Stomach (tissue), 4 donors: ENCODE measurements at regions not wholly inside any gene's neighbourhood (a gene's known extent, or its start where the extent isn't known, plus 50 kb on each side); places are given as distances from the start of the nearest gene placed in this dataset.

Experiments
- CTCF ChIP-seq, 7 experiments: fragments of 450-650 bp in 4 of 7; fragments of 200-600 bp in 3 of 7; sonication (generic) in 3 of 7; IDR thresholded peaks; one replicate each; pipeline ENCODE4 v1.5.1; 2016 to 2019; ENCODE audit warnings: antibody characterized with exemption in 7 of 7, control low read depth in 2 of 7, mild to moderate bottlenecking in 1 of 7
- POLR2A ChIP-seq, 4 donors: fragments of 450-650 bp; IDR thresholded peaks; one replicate each; pipeline ENCODE4 v1.6.1; 2016; ENCODE audit warnings: antibody characterized with exemption in 4 of 4, control low read depth in 2 of 4, mild to moderate bottlenecking in 1 of 4, moderate library complexity in 1 of 4

GRCh38 chr9:118109542-118109941 lies 405.3 kb downstream of the TLR4 start:
- TF ChIP-seq CTCF (IDR thresholded peaks at IDR 0.05) (no peak), POLR2A (IDR thresholded peaks at IDR 0.05) (no peak)
